MV-4-11 (cell line): ENCODE measurements at regions not wholly inside any gene's neighbourhood (a gene's known extent, or its start where the extent isn't known, plus 50 kb on each side); places are given as distances from the start of the nearest gene placed in this dataset.
A peak's percentile ranks its signal among the peaks of the same experiment; 100 is the strongest.

Experiments
- DNase-seq: peaks from one replicate; lab custom pipeline; 2025; lab: John Stamatoyannopoulos, UW

GRCh38 chr22:23409976-23410375, 170.1 kb downstream of the IGLL1 start:
- no peak for DNase-seq

GRCh38 chr22:23408321-23408720, 171.8 kb downstream of the IGLL1 start:
- DNase-seq, result no peak

GRCh38 chr22:23405366-23405851, 174.7 kb downstream of the IGLL1 start:
- no peak for DNase-seq

- DNase-seq, result no peak
Observed at GRCh38 chr22:23404689-23405365, 175.3 kb downstream of the IGLL1 start.

- no peak for DNase-seq
Observed at GRCh38 chr22:23403720-23404688, 176.1 kb downstream of the IGLL1 start.

GRCh38 chr22:23403152-23403719, 176.9 kb downstream of the IGLL1 start:
- no peak for DNase-seq

GRCh38 chr22:23402275-23403151, 177.6 kb downstream of the IGLL1 start:
- DNase-seq, result peak; percentile 23

GRCh38 chr22:23401910-23402274, 178.2 kb downstream of the IGLL1 start:
- DNase-seq, result no peak

- no peak for DNase-seq
Observed at GRCh38 chr22:23401111-23401909, 178.8 kb downstream of the IGLL1 start.

- no peak for DNase-seq
Observed at GRCh38 chr22:23400286-23400981, 179.7 kb downstream of the IGLL1 start.

GRCh38 chr22:23399367-23400285, 180.5 kb downstream of the IGLL1 start:
- DNase-seq, result no peak

GRCh38 chr22:23398701-23399366, 181.3 kb downstream of the IGLL1 start:
- DNase-seq, result no peak

- no peak for DNase-seq
Observed at GRCh38 chr22:23397613-23398567, 182.2 kb downstream of the IGLL1 start.

- no peak for DNase-seq
Observed at GRCh38 chr22:23397008-23397612, 183.0 kb downstream of the IGLL1 start.

GRCh38 chr22:23396362-23397007, 183.6 kb downstream of the IGLL1 start:
- DNase-seq, result no peak
